Smooth muscle cell (in vitro differentiated cells): ENCODE measurements at regions not wholly inside any gene's neighbourhood (a gene's known extent, or its start where the extent isn't known, plus 50 kb on each side); places are given as distances from the start of the nearest gene placed in this dataset.

Experiments
- DNase-seq: peaks from one replicate; lab custom pipeline; 2025; ENCODE audit not compliant: unreplicated experiment; lab: John Stamatoyannopoulos, UW
- H2AFZ ChIP-seq: fragments of 200-600 bp; sonication (generic); 2 replicates; pipeline ENCODE4 v1.6.0; 2016; ENCODE audit warnings: antibody characterized with exemption, low read depth, mild to moderate bottlenecking
- H3F3A ChIP-seq: fragments of 200-600 bp; sonication (generic); 2 replicates; pipeline ENCODE4 v1.6.0; 2017; ENCODE audit warnings: antibody characterized with exemption, low read depth
- H3K27ac ChIP-seq: fragments of 200-600 bp; sonication (generic); 2 replicates; pipeline ENCODE4 v1.5.1; 2016; ENCODE audit warnings: low read depth, mild to moderate bottlenecking
- H3K27me3 ChIP-seq: fragments of 200-600 bp; sonication (generic); 2 replicates; pipeline ENCODE4 v1.6.1; 2016; ENCODE audit warnings: low read depth, mild to moderate bottlenecking
- H3K36me3 ChIP-seq: fragments of 200-600 bp; sonication (generic); 2 replicates; pipeline ENCODE4 v1.5.1; 2016; ENCODE audit warnings: low read depth
- H3K4me1 ChIP-seq: fragments of 200-600 bp; sonication (generic); 2 replicates; pipeline ENCODE4 v1.5.1; 2016; ENCODE audit warnings: low read depth
- H3K4me2 ChIP-seq: fragments of 200-600 bp; sonication (generic); 2 replicates; pipeline ENCODE4 v1.6.0; 2016; ENCODE audit warnings: mild to moderate bottlenecking
- H3K4me3 ChIP-seq: fragments of 200-600 bp; sonication (generic); 2 replicates; pipeline ENCODE4 v1.5.1; 2016; ENCODE audit warnings: mild to moderate bottlenecking
- H3K79me2 ChIP-seq: fragments of 200-600 bp; sonication (generic); 2 replicates; pipeline ENCODE4 v1.6.0; 2016; ENCODE audit warnings: low read depth, mild to moderate bottlenecking
- H3K9ac ChIP-seq: fragments of 200-600 bp; sonication (generic); 2 replicates; pipeline ENCODE4 v1.6.0; 2016; ENCODE audit warnings: low read depth
- H3K9me3 ChIP-seq: fragments of 200-600 bp; sonication (generic); replicated peaks from 2 replicates; pipeline ENCODE4 v1.5.1; 2016; ENCODE audit warnings: low read depth
- H4K20me1 ChIP-seq: fragments of 200-600 bp; sonication (generic); 2 replicates; pipeline ENCODE4 v1.6.0; 2016; ENCODE audit warnings: low read depth
- WGBS: methylation state at CpG from one replicate; pipeline ENCODE4 v1.1.7; 2016; ENCODE audit warnings: low lambda C conversion rate; 5-methylcytosine and 5-hydroxymethylcytosine counted together
- TF ChIP-seq, protein P1 (sequence below): fragments of 200-600 bp; sonication (generic); IDR thresholded peaks from 2 replicates; pipeline ENCODE4 v1.5.1; 2017; ENCODE audit warnings: borderline replicate concordance, mild to moderate bottlenecking, antibody characterized with exemption; ENCODE audit not compliant: insufficient read depth, poor library complexity, severe bottlenecking

DNA sequence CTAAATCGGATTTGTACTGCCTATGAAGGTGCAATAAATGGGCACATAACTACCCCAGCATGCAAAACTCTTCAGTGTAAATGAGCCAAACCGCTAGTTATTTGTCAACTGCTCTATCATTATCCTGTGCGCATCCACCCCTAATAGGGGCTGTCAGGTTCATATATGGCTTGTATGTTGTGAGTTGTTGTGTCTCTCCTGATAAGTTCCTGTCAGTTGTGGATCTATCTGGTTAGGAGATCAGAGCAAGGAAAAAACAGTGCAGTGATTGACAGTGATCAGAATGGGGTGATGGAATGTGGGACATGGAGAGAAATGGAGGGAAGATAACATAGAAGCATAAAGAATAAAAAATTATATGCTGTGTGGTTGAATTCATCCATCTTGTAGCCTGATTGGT is 686.9 kb upstream of the ID4 start:
- no peak overlapping the region for H2AFZ ChIP-seq
- no peak overlapping the region for H3K9ac ChIP-seq
- no peaks in the 10 kb centered on the region for H3K27me3 ChIP-seq
- H3F3A ChIP-seq: peaks cover 8% of the 10 kb centered on the region
- no peak overlapping the region for H3K4me3 ChIP-seq
- no peaks in the 10 kb centered on the region for H3K4me1 ChIP-seq
- no peak overlapping the region for H3K4me2 ChIP-seq
- no peak for DNase-seq
- H3K27ac ChIP-seq: no peak overlapping the region
- H3K9me3 ChIP-seq: no peaks in the 10 kb centered on the region
- H3K36me3 ChIP-seq: no peaks in the 10 kb centered on the region
- H4K20me1 ChIP-seq: no peaks in the 10 kb centered on the region
- TF ChIP-seq, protein P1, sequence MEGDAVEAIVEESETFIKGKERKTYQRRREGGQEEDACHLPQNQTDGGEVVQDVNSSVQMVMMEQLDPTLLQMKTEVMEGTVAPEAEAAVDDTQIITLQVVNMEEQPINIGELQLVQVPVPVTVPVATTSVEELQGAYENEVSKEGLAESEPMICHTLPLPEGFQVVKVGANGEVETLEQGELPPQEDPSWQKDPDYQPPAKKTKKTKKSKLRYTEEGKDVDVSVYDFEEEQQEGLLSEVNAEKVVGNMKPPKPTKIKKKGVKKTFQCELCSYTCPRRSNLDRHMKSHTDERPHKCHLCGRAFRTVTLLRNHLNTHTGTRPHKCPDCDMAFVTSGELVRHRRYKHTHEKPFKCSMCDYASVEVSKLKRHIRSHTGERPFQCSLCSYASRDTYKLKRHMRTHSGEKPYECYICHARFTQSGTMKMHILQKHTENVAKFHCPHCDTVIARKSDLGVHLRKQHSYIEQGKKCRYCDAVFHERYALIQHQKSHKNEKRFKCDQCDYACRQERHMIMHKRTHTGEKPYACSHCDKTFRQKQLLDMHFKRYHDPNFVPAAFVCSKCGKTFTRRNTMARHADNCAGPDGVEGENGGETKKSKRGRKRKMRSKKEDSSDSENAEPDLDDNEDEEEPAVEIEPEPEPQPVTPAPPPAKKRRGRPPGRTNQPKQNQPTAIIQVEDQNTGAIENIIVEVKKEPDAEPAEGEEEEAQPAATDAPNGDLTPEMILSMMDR: no peak
- 86% methylated on average over 3 of the region's 3 CpGs for WGBS
- H3K79me2 ChIP-seq: no peaks in the 10 kb centered on the region

DNA sequence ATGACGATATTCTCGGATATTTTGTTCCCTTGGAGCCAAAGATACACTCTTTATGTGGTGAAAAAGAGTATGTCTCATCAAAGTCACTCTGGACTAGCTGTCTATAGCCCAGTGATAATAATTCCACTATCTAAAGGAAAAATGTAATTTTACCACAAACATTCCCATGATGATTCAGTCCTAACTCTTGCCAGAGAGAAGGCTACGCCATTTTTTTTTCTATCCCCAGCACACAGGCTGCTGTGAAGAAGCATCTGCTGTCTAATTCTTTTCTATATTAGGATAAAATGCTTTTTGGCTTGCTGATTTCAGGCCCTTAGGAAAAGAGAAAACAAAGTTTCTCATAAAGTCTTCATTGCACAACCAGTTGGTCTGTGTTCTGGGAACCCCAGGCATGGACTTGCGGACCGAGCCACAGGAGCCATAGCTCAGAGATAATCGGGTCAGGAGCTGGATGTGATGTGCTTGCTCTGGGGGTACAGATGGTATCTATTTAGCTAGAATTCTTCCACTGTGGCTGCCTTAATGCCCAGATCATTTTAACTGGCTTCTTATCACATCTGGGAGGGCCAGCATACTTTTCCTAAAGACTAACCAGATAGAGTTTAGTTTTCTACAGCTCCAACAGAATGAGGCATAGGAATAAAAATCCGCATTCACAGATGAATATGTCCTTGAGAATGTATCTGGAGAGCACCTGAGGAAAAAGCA is 683.7 kb upstream of the ID4 start:
- peak overlapping the region; percentile 80 for H3K27ac ChIP-seq
- H3K36me3 ChIP-seq: no peaks in the 10 kb centered on the region
- H3K9ac ChIP-seq: peak overlapping the region; percentile 15
- peak overlapping the region; percentile 64 for H3K4me2 ChIP-seq
- 27% methylated on average over 7 of the region's 7 CpGs for WGBS
- DNase-seq: peak; percentile 4
- no peaks in the 10 kb centered on the region for H3K4me1 ChIP-seq
- no peak overlapping the region for H3K4me3 ChIP-seq
- H3F3A ChIP-seq: peaks cover 8% of the 10 kb centered on the region
- H4K20me1 ChIP-seq: no peaks in the 10 kb centered on the region
- no peaks in the 10 kb centered on the region for H3K27me3 ChIP-seq
- H3K9me3 ChIP-seq: no peaks in the 10 kb centered on the region
- H2AFZ ChIP-seq: peak overlapping the region; percentile 1
- TF ChIP-seq, protein P1: no peak
- H3K79me2 ChIP-seq: no peaks in the 10 kb centered on the region

DNA sequence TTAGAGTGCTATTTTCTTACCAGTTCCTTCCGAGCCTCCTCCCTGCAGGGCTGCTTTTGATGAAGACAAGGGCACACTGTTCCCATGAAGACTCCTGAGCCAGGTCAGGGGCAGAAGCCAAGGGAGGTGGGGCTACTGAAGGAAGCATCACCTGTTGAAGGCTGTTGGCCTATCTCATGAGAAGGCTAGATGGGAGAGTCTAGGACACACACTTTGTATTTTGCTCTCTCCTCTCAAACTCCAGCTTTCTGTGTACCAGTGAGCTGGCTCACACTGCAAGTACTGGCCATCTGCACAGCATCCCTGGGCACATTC is 683.2 kb upstream of the ID4 start:
- Histone ChIP-seq H2AFZ (peak overlapping the region; percentile 1), H3K9me3 (no peaks in the 10 kb centered on the region), H3F3A (peaks cover 8% of the 10 kb centered on the region), H3K4me2 (peak overlapping the region; percentile 64), H3K27ac (peak overlapping the region; percentile 80), H3K27me3 (no peaks in the 10 kb centered on the region), H3K9ac (no peak overlapping the region), H3K4me1 (no peaks in the 10 kb centered on the region), H3K79me2 (no peaks in the 10 kb centered on the region), H3K36me3 (no peaks in the 10 kb centered on the region), H3K4me3 (no peak overlapping the region), H4K20me1 (no peaks in the 10 kb centered on the region)
- no peak for DNase-seq
- TF ChIP-seq, protein P1: no peak
- WGBS: 32% methylated on average over 1 of the region's 1 CpG

DNA sequence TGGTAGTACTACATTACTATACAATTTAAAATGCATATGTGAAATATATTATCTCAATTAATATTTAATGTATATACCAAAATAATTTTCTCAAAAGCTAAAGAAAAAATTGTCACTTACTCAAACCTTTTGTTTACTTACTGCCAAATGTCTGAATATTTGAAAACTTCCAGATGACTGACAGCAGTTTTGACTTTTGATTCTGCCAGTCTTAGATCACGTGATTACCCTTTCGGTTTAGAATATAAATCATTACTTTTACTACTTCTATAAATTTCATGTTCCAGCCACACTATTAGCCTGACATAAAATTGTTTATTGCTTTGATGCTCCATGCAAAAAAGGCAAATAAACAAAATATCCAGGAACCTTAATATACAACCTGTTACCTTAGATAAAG is 680.7 kb upstream of the ID4 start:
- Histone ChIP-seq H4K20me1 (no peaks in the 10 kb centered on the region), H3K27me3 (no peaks in the 10 kb centered on the region), H3K9ac (no peak overlapping the region), H3F3A (peaks cover 8% of the 10 kb centered on the region), H3K9me3 (no peaks in the 10 kb centered on the region), H3K4me1 (peaks cover 3% of the 10 kb centered on the region), H3K27ac (no peak overlapping the region), H2AFZ (no peak overlapping the region), H3K79me2 (no peaks in the 10 kb centered on the region), H3K4me2 (no peak overlapping the region), H3K36me3 (no peaks in the 10 kb centered on the region), H3K4me3 (no peak overlapping the region)
- DNase-seq: no peak
- TF ChIP-seq, protein P1: no peak
- 92% methylated on average over 2 of the region's 2 CpGs for WGBS
